Heart right ventricle (tissue), 16 donors: ENCODE measurements at regions not wholly inside any gene's neighbourhood (a gene's known extent, or its start where the extent isn't known, plus 50 kb on each side); places are given as distances from the start of the nearest gene placed in this dataset.
"Not testable (repeated sequence)": the region's sequence is repeated elsewhere in the genome, so short reads cannot be mapped to it uniquely, and the experiment has no call there.

Experiments used
- ATAC-seq, 8 donors: fragments of 200-7000 bp; cut with Tn5 transposase; one replicate each; pipeline ENCODE4 v1.9.1; 2020; ENCODE audit warnings: mild to moderate bottlenecking in 8 of 8, moderate library complexity in 8 of 8, moderate number of reproducible peaks in 1 of 8
- DNase-seq, 2 donors: peaks; one replicate each; pipeline ENCODE4 v3.0.0-alpha.2; 2020
- H3K27ac ChIP-seq, 10 donors: fragments of 200-600 bp; sonication (generic) in 2 of 10; one replicate each; pipeline versions ENCODE4 v1.5.0 to v1.8.0; 2020 to 2022; ENCODE audit warnings: mild to moderate bottlenecking in 3 of 10
- H3K27me3 ChIP-seq, 7 donors: fragments of 200-600 bp; one replicate each; pipeline ENCODE4 v1.8.0; 2021 to 2022; ENCODE audit warnings: mild to moderate bottlenecking in 2 of 7
- H3K36me3 ChIP-seq, 9 donors: fragments of 200-600 bp; sonication (generic) in 1 of 9; one replicate each; pipeline versions ENCODE4 v1.5.0 to v1.8.0; 2020 to 2022; ENCODE audit warnings: mild to moderate bottlenecking in 2 of 9
- H3K4me1 ChIP-seq, 9 donors: fragments of 200-600 bp; sonication (generic) in 1 of 9; one replicate each; pipeline versions ENCODE4 v1.5.0 to v1.8.0; 2020 to 2022; ENCODE audit warnings: mild to moderate bottlenecking in 4 of 9
- H3K4me3 ChIP-seq, 10 donors: fragments of 200-600 bp; sonication (generic) in 2 of 10; one replicate each; pipeline versions ENCODE4 v1.5.0 to v1.8.0; 2020 to 2022; ENCODE audit warnings: mild to moderate bottlenecking in 7 of 10, moderate library complexity in 2 of 10
- H3K9me3 ChIP-seq, 11 donors: fragments of 200-600 bp in 10 of 11; sonication (generic) in 2 of 11; one replicate each; pipeline versions ENCODE4 v1.5.0 to v1.8.0; 2013 to 2022; ENCODE audit warnings: mild to moderate bottlenecking in 2 of 11, control low read depth in 1 of 11, moderate library complexity in 1 of 11
- CTCF ChIP-seq, 9 donors: fragments of 200-600 bp; sonication (generic) in 2 of 9; IDR thresholded peaks; one replicate each; pipeline versions ENCODE4 v1.5.0 to v1.8.0; 2021 to 2022; ENCODE audit warnings: antibody characterized with exemption in 9 of 9, mild to moderate bottlenecking in 5 of 9, moderate library complexity in 1 of 9
- WGBS, 2 donors: extraction: QIAGEN DNeasy Blood & Tissue Kit; methylation state at CpG; one replicate each; pipeline ENCODE4 v1.1.7; 2013; ENCODE audit warnings: inconsistent platforms in 1 of 2; 5-methylcytosine and 5-hydroxymethylcytosine counted together
- intact Hi-C, 10 donors: fragments of 100-400 bp; cut with DNase I; formaldehyde crosslinking; loops; one replicate each; pipeline versions ENCODE4 v1.11.1 to v1.14.2; 2022
- donor health status: Arrhythmogenic right ventricular cardiomyopathy.
- donor health status: ischemic (EF 13 %, LVEDD 7.1; RV severe dilation, severe dysfunction).
- donor health status: healthy with polysubstance abuse.
- donor health status: DM: no; HTN: yes; CAD: no.
- donor health status: DM: no; HTN: no; CAD: no.
- donor health status: ischemic (EF 25% LVEDD 6.9; RV normal size, moderate dysfunction).
- donor health status: ischemic (EF 25% LVEDD 5.7; RV mildly dilated, moderate dysfunction).
- donor health status: healthy.
- donor health status: DM: yes; HTN: yes; CAD: no.
- donor health status: Ischemic cardiomyopathy.
- donor health status: ischemic (EF 35%, LVEDD 5.7; RV mildly dilated, moderate dysfunction).
- donor health status: nonischemic (EF 11% LVEDD 7.7; RV severe dilation, severe dysfunction).
- donor health status: DM: yes; HTN: yes; CAD: no.
- donor health status: PGD.
- donor health status: ischemic (EF 29% LVEDD 5.4; RV normal size, mild dysfunction).
- donor health status: nonischemic (EF 23%, LVEDD 6.1; RV moderate dilation, normal function).

DNA sequence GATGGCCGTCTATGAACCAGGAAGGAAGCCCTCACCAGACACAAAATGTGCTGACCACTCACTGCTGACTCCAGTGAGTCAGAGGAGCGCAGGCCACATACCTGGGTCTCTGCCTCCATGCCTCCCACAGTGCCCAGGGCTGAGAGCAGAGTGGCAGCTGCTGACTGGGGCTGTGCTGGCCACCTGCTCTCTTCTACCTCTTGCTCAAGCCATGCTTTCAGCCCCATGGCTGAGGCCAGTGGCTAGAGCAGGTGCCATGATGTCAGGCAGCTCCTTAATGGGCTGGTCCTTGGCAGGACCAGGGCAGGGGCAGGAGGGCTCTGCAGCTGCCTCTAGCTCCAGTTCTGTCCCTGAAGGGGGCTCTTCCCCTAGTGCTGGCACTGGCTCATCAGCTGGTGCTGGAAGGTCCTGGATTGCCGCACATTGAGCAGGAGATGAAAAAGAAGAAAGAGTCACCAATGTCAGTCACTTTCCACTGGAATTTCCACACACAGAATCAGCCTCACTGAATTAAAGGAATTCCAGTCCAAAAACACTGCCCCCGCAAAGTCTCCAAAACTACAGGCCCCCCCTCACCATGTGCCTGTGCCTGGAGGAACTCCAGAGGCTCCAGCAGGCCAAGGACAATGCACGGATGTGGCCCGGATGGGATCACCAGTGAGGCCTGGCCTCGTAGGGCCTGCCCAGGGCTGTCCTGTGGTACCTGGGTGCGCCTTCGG lies 86.4 kb downstream of the GGTLC2 start:
- DNase-seq (no peak), ATAC-seq (no peak)

DNA sequence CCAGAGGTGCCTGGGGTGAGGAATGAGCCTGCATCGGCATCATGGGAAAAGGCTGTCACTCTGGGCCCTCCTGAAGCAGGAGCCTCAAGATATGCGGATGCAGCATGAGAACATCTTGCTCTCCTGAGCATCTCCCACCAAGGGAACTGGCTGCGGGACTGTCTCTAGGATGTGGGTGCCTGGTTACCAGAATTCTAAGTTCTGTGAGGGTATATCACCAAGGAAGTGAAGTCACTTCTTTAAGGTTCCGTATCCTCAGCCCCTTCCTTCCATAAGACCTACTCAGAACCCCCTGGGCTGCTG lies 86.9 kb downstream of the GGTLC2 start:
- Histone ChIP-seq H3K36me3 (no peaks in the 10 kb centered on the region), H3K4me1 (peaks cover 0 to 4% (median 0%) of the 10 kb centered on the region in 9 donors), H3K27me3 (peaks cover 0 to 40% (median 26%) of the 10 kb centered on the region in 7 donors), H3K9me3 (peaks cover 0 to 3% (median 0%) of the 10 kb centered on the region in 11 donors), H3K4me3 (no peak overlapping the region), H3K27ac (no peak overlapping the region)
- no peak for ATAC-seq
- no peak for DNase-seq
- intact Hi-C loops: no loop called here
- no peak for TF ChIP-seq CTCF (IDR thresholded peaks at IDR 0.05)
- 91 to 94% methylated on average over 4 of the region's 4 CpGs for WGBS, 2 donors

More for the DNA sequence above, 86.4 kb downstream of the GGTLC2 start:
- intact Hi-C loops: no loop called here
- Histone ChIP-seq H3K4me1 (peaks cover 0 to 4% (median 0%) of the 10 kb centered on the region in 9 donors), H3K9me3 (peaks cover 0 to 3% (median 0%) of the 10 kb centered on the region in 11 donors), H3K27ac (no peak overlapping the region), H3K4me3 (no peak overlapping the region), H3K27me3 (peaks cover 0 to 36% (median 25%) of the 10 kb centered on the region in 7 donors), H3K36me3 (no peaks in the 10 kb centered on the region)
- 75 to 77% methylated on average over 9 of the region's 9 CpGs for WGBS, 2 donors
- no peak for TF ChIP-seq CTCF (IDR thresholded peaks at IDR 0.05)

- H3K9me3 ChIP-seq, H3K4me1 ChIP-seq, H3K4me3 ChIP-seq, H3K36me3 ChIP-seq, H3K27ac ChIP-seq, intact Hi-C loops, ATAC-seq, DNase-seq: not testable (repeated sequence)
- H3K27me3 ChIP-seq: peaks cover 0 to 44% (median 20%) of the 10 kb centered on the region in 7 donors
- WGBS, 2 donors: 73 to 74% methylated on average over 2 of the region's 2 CpGs
These were observed 88.6 kb downstream of the GGTLC2 start for GRCh38 chr22:22733006-22733405.

DNA sequence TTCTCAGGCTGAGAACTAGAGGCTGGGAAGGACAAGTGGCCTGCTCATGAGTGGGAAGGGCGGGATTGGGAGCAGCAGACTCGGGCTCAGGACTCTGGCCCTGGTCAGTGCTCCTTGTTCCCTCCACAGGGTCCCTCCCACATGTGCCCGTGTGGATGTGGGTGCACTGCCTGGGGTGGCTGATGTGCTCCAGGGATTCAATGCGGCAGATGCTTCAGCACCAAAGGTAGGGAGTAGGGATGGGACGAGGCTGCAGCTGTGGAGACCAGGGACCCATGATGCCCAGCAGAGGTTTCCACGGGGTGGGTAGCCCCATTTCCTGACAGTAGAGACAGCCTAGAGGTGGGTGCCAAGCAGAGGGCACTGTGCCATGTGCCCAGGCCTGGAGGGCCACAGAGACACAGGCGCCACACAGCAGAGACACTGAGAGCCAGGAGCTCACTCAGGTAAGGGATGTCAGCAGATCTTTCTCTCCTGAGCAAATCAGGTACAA lies 89.5 kb downstream of the GGTLC2 start:
- ATAC-seq (no peak), DNase-seq (no peak)
- 81 to 83% methylated on average over 7 of the region's 7 CpGs for WGBS, 2 donors
- no peak for TF ChIP-seq CTCF (IDR thresholded peaks at IDR 0.05)
- peaks cover 0 to 46% (median 24%) of the 10 kb centered on the region in 7 donors for H3K27me3 ChIP-seq
- H3K4me1 ChIP-seq: no peaks in the 10 kb centered on the region
- H3K27ac ChIP-seq: no peak overlapping the region
- H3K4me3 ChIP-seq: no peak overlapping the region
- no peaks in the 10 kb centered on the region for H3K36me3 ChIP-seq
- intact Hi-C loops: no loop called here
- H3K9me3 ChIP-seq: no peaks in the 10 kb centered on the region

DNA sequence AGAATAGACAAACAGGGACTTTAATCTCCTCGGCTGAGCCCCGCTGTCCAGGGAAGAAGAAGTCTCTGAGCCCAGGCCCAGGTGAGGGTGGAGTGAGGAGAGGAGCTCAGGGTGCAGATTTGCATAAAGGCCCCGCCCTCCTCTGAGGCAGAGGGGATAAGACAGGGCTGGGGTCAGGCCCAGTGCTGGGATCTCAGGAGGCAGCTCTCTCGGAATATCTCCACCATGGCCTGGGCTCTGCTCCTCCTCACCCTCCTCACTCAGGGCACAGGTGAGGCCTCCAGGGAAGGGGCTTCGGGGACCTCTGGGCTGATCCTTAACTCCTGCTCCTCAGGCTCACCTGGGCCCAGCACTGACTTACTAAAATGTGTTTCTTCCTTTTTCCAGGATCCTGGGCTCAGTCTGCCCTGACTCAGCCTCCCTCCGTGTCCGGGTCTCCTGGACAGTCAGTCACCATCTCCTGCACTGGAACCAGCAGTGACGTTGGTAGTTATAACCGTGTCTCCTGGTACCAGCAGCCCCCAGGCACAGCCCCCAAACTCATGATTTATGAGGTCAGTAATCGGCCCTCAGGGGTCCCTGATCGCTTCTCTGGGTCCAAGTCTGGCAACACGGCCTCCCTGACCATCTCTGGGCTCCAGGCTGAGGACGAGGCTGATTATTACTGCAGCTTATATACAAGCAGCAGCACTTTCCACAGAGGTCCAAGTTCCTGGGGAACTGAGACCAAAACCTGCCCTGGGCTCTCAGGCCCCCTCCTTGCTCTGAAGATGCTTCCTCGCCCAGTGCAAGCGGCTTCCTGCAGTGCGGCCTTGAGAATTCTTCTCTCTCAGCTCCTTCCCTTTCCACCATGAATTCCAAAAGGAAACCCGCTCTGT lies 90.2 kb downstream of the GGTLC2 start:
- H3K4me3 ChIP-seq, intact Hi-C loops, DNase-seq, ATAC-seq, H3K36me3 ChIP-seq, H3K4me1 ChIP-seq, H3K27ac ChIP-seq, H3K9me3 ChIP-seq: not testable (repeated sequence)
- 68 to 76% methylated on average over 16 of the region's 17 CpGs for WGBS, 2 donors
- peaks cover 0 to 50% (median 22%) of the 10 kb centered on the region in 7 donors for H3K27me3 ChIP-seq

DNA sequence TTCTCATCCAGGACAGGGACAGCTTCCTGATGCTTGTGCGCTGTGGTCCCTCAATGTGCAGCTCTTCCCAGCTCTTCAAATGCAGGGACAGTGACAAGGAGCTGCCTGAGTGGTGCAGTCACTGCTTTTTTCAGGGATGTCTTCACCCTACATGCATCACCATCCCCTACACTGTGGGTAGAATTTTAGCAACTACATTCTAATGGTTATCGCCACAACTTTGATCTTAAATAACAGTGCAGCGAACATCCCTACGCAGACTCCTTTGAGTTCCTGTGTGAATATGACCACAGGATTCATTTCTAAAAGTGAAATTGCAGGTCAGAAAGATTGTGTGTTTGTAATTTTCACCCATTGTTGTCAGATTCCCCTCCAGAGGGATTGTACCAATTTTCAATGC lies 90.9 kb downstream of the GGTLC2 start:
- ATAC-seq, H3K27ac ChIP-seq, H3K36me3 ChIP-seq, intact Hi-C loops, H3K9me3 ChIP-seq, H3K4me3 ChIP-seq, DNase-seq, H3K4me1 ChIP-seq: not testable (repeated sequence)
- peaks cover 0 to 48% (median 19%) of the 10 kb centered on the region in 7 donors for H3K27me3 ChIP-seq
- WGBS, 2 donors: 85% methylated on average over 4 of the region's 4 CpGs
